ENCODE measurements at regions not wholly inside any gene's neighbourhood (a gene's known extent, or its start where the extent isn't known, plus 50 kb on each side); places are given as distances from the start of the nearest gene placed in this dataset.

- Mint-ChIP-seq H3K9me3 (no peaks in the 10 kb centered on the region), H3K36me3 (ENCODE audit: low read depth) (no peaks in the 10 kb centered on the region), H3K27ac (no peak overlapping the region), H3K4me3 (no peak overlapping the region), H3K4me1 (no peaks in the 10 kb centered on the region), H3K27me3 (ENCODE audit: insufficient read depth) (no peaks in the 10 kb centered on the region)
- DNase-seq: no peak
- no CpG with 5 or more reads among the region's 1 CpG for WGBS, 2 experiments (ENCODE audit: insufficient coverage in 1 of 2, insufficient read length in 1 of 2)
- no peak overlapping the region for H3K9ac ChIP-seq (ENCODE audit: extremely low read depth, low read length, poor library complexity, severe bottlenecking)
- TF ChIP-seq CTCF (conservative IDR thresholded peaks at IDR 0.05): no peak
- no peak overlapping the region for H3K4me3 ChIP-seq (ENCODE audit: low read length)
- no peaks in the 10 kb centered on the region for H3K36me3 ChIP-seq (ENCODE audit: control insufficient read depth, insufficient read depth, low read length)
- no peaks in the 10 kb centered on the region for H3K27me3 ChIP-seq (ENCODE audit: control insufficient read depth, insufficient read depth, low read length, poor library complexity, severe bottlenecking)
- no peaks in the 10 kb centered on the region for H3K4me1 ChIP-seq (ENCODE audit: control insufficient read depth, insufficient read depth, low read length)
- no peak overlapping the region for H3K27ac ChIP-seq (ENCODE audit: low read depth, low read length)
- no peaks in the 10 kb centered on the region for H3K9me3 ChIP-seq (ENCODE audit: control insufficient read depth, low read length)
These were observed 65.0 kb upstream of the RAB18 start for GRCh38 chr10:27439101-27439500.

GRCh38 chr10:27437775-27438174 is 66.3 kb upstream of the RAB18 start:
- Mint-ChIP-seq H3K4me3 (no peak overlapping the region), H3K27ac (no peak overlapping the region), H3K4me1 (no peaks in the 10 kb centered on the region), H3K36me3 (ENCODE audit: low read depth) (no peaks in the 10 kb centered on the region), H3K9me3 (no peaks in the 10 kb centered on the region), H3K27me3 (ENCODE audit: insufficient read depth) (no peaks in the 10 kb centered on the region)
- H3K27me3 ChIP-seq (ENCODE audit: control insufficient read depth, insufficient read depth, low read length, poor library complexity, severe bottlenecking): no peaks in the 10 kb centered on the region
- DNase-seq: no peak
- H3K27ac ChIP-seq (ENCODE audit: low read depth, low read length): no peak overlapping the region
- H3K36me3 ChIP-seq (ENCODE audit: control insufficient read depth, insufficient read depth, low read length): no peaks in the 10 kb centered on the region
- H3K4me3 ChIP-seq (ENCODE audit: low read length): no peak overlapping the region
- TF ChIP-seq CTCF (conservative IDR thresholded peaks at IDR 0.05): no peak
- H3K9ac ChIP-seq (ENCODE audit: extremely low read depth, low read length, poor library complexity, severe bottlenecking): no peak overlapping the region
- no peaks in the 10 kb centered on the region for H3K4me1 ChIP-seq (ENCODE audit: control insufficient read depth, insufficient read depth, low read length)
- no peaks in the 10 kb centered on the region for H3K9me3 ChIP-seq (ENCODE audit: control insufficient read depth, low read length)

- Mint-ChIP-seq H3K36me3 (ENCODE audit: low read depth) (no peaks in the 10 kb centered on the region), H3K4me1 (no peaks in the 10 kb centered on the region), H3K4me3 (no peak overlapping the region), H3K27ac (no peak overlapping the region), H3K9me3 (no peaks in the 10 kb centered on the region), H3K27me3 (ENCODE audit: insufficient read depth) (no peaks in the 10 kb centered on the region)
- Histone ChIP-seq H3K4me3 (ENCODE audit: low read length) (no peak overlapping the region), H3K9me3 (ENCODE audit: control insufficient read depth, low read length) (no peaks in the 10 kb centered on the region), H3K27me3 (ENCODE audit: control insufficient read depth, insufficient read depth, low read length, poor library complexity, severe bottlenecking) (no peaks in the 10 kb centered on the region), H3K27ac (ENCODE audit: low read depth, low read length) (no peak overlapping the region), H3K4me1 (ENCODE audit: control insufficient read depth, insufficient read depth, low read length) (no peaks in the 10 kb centered on the region), H3K9ac (ENCODE audit: extremely low read depth, low read length, poor library complexity, severe bottlenecking) (no peak overlapping the region), H3K36me3 (ENCODE audit: control insufficient read depth, insufficient read depth, low read length) (no peaks in the 10 kb centered on the region)
- WGBS, 2 experiments (ENCODE audit: insufficient coverage in 1 of 2, insufficient read length in 1 of 2): 89 to 91% methylated on average over 5 to 8 of the region's 8 CpGs
- no peak for DNase-seq
- no peak for TF ChIP-seq CTCF (conservative IDR thresholded peaks at IDR 0.05)
These were observed 67.4 kb upstream of the RAB18 start for GRCh38 chr10:27436710-27437109.

Data from endodermal cell (in vitro differentiated cells).